GM23338 (cell line): ENCODE measurements at regions not wholly inside any gene's neighbourhood (a gene's known extent, or its start where the extent isn't known, plus 50 kb on each side); places are given as distances from the start of the nearest gene placed in this dataset.

ENCODE experiments used
- ATAC-seq: fragments of 200-7000 bp; cut with Tn5 transposase; 3 replicates; pipeline ENCODE4 v1.9.1; 2020
- DNase-seq: peaks from one replicate; pipeline ENCODE4 v3.0.0-alpha.2; 2015; ENCODE audit warnings: low spot score
- H2AFZ ChIP-seq: fragments of 200-600 bp; sonication (generic); 2 replicates; pipeline ENCODE4 v1.8.0; 2016; ENCODE audit warnings: antibody characterized with exemption, mild to moderate bottlenecking, moderate library complexity
- H3F3A ChIP-seq: fragments of 200-600 bp; sonication (generic); replicated peaks from 2 replicates; pipeline ENCODE4 v1.8.0; 2017; ENCODE audit warnings: antibody characterized with exemption, mixed run types, low read depth
- H3K27ac ChIP-seq: fragments of 200-600 bp; sonication (generic); 2 replicates; pipeline ENCODE4 v1.6.1; 2016; ENCODE audit warnings: low read depth
- H3K27me3 ChIP-seq: fragments of 200-600 bp; sonication (generic); 2 replicates; pipeline ENCODE4 v1.8.0; 2016; ENCODE audit warnings: mild to moderate bottlenecking, mixed run types, moderate library complexity; ENCODE audit not compliant: insufficient read depth
- H3K36me3 ChIP-seq: fragments of 200-600 bp; sonication (generic); 2 replicates; pipeline ENCODE4 v1.8.0; 2016; ENCODE audit warnings: mild to moderate bottlenecking; ENCODE audit not compliant: insufficient read depth
- H3K4me1 ChIP-seq: fragments of 200-600 bp; sonication (generic); 2 replicates; pipeline ENCODE4 v1.8.0; 2016; ENCODE audit warnings: mild to moderate bottlenecking, moderate library complexity; ENCODE audit not compliant: insufficient read depth
- H3K4me2 ChIP-seq: fragments of 200-600 bp; sonication (generic); 2 replicates; pipeline ENCODE4 v1.7.1; 2017; ENCODE audit warnings: mixed run types
- H3K4me3 ChIP-seq: fragments of 200-600 bp; sonication (generic); 2 replicates; pipeline ENCODE4 v1.6.1; 2016; ENCODE audit warnings: mixed run types
- H3K79me2 ChIP-seq: fragments of 200-600 bp; sonication (generic); replicated peaks from 2 replicates; pipeline ENCODE4 v1.8.0; 2017; ENCODE audit warnings: mild to moderate bottlenecking; ENCODE audit not compliant: insufficient read depth
- H3K9me2 ChIP-seq: fragments of 200-600 bp; sonication (generic); 2 replicates; pipeline ENCODE4 v1.8.0; 2017; ENCODE audit not compliant: insufficient read depth
- H4K20me1 ChIP-seq: fragments of 200-600 bp; sonication (generic); replicated peaks from 2 replicates; pipeline ENCODE4 v1.8.0; 2017; ENCODE audit warnings: mild to moderate bottlenecking; ENCODE audit not compliant: insufficient read depth
- H3K27ac Mint-ChIP-seq: 2 replicates; pipeline ENCODE4 v1.8.0; 2020; ENCODE audit warnings: inconsistent platforms, mild to moderate bottlenecking, moderate library complexity, mixed read lengths
- H3K27me3 Mint-ChIP-seq: 3 replicates; pipeline ENCODE4 v1.8.0; 2022; ENCODE audit warnings: low read depth, mild to moderate bottlenecking, moderate library complexity, mixed read lengths, inconsistent platforms; ENCODE audit not compliant: insufficient read depth, poor library complexity
- H3K36me3 Mint-ChIP-seq: 3 replicates; pipeline ENCODE4 v1.8.0; 2021; ENCODE audit warnings: low read depth, mild to moderate bottlenecking, inconsistent platforms, moderate library complexity, mixed read lengths
- H3K4me1 Mint-ChIP-seq: 3 replicates; pipeline ENCODE4 v1.8.0; 2020; ENCODE audit warnings: mild to moderate bottlenecking, inconsistent platforms, mixed read lengths
- H3K4me3 Mint-ChIP-seq: 3 replicates; pipeline ENCODE4 v1.8.0; 2021; ENCODE audit warnings: moderate library complexity, mild to moderate bottlenecking, inconsistent platforms, mixed read lengths
- H3K9me3 Mint-ChIP-seq: 3 replicates; pipeline ENCODE4 v1.8.0; 2020; ENCODE audit warnings: moderate library complexity, mild to moderate bottlenecking, inconsistent platforms, mixed read lengths
- CREB1 ChIP-seq: fragments of 250-450 bp; sonication (Bioruptor Pico); IDR thresholded peaks from 2 replicates; pipeline ENCODE4 v1.5.0; 2020; ENCODE audit warnings: low read depth, mild to moderate bottlenecking, moderate library complexity
- ETS1 ChIP-seq: IDR thresholded peaks from 2 replicates; pipeline ENCODE4 v1.6.1; 2016; ENCODE audit warnings: antibody characterized with exemption
- EZH2 ChIP-seq: fragments of 200-600 bp; sonication (generic); IDR thresholded peaks from one replicate; pipeline ENCODE4 v1.8.0; 2017; ENCODE audit warnings: antibody characterized with exemption, mild to moderate bottlenecking, low read depth; ENCODE audit not compliant: unreplicated experiment
- EZH2phosphoT487 ChIP-seq: fragments of 200-600 bp; sonication (generic); IDR thresholded peaks from one replicate; pipeline ENCODE4 v1.8.1; 2018; ENCODE audit warnings: antibody characterized with exemption; ENCODE audit not compliant: unreplicated experiment
- JUNB ChIP-seq: IDR thresholded peaks from one replicate; pipeline ENCODE4 v1.6.1; 2016; ENCODE audit warnings: antibody characterized with exemption; ENCODE audit not compliant: unreplicated experiment
- NANOG ChIP-seq: IDR thresholded peaks from 2 replicates; pipeline ENCODE4 v1.6.1; 2016; ENCODE audit warnings: antibody characterized with exemption, borderline replicate concordance
- STAT1 ChIP-seq: IDR thresholded peaks from one replicate; pipeline ENCODE4 v1.6.1; 2016; ENCODE audit warnings: antibody characterized with exemption; ENCODE audit not compliant: unreplicated experiment
- ZNF331 ChIP-seq: fragments of 250-450 bp; sonication (Bioruptor Pico); IDR thresholded peaks from 2 replicates; pipeline ENCODE4 v1.5.0; 2020; ENCODE audit warnings: low read depth, mild to moderate bottlenecking, moderate library complexity
- TF ChIP-seq, protein P1 (sequence below), 2 experiments: fragments of 200-600 bp in 1 of 2; sonication (generic) in 1 of 2; conservative IDR thresholded peaks; 2 replicates each; pipeline versions ENCODE4 v1.5.1 to v1.6.1; 2016 to 2017; ENCODE audit warnings: antibody characterized with exemption in 2 of 2, low read depth in 2 of 2, mild to moderate bottlenecking in 2 of 2, moderate library complexity in 1 of 2
- TF ChIP-seq, protein P2 (sequence below): IDR thresholded peaks from one replicate; pipeline ENCODE4 v1.6.1; 2018; ENCODE audit warnings: antibody characterized with exemption; ENCODE audit not compliant: unreplicated experiment

DNA sequence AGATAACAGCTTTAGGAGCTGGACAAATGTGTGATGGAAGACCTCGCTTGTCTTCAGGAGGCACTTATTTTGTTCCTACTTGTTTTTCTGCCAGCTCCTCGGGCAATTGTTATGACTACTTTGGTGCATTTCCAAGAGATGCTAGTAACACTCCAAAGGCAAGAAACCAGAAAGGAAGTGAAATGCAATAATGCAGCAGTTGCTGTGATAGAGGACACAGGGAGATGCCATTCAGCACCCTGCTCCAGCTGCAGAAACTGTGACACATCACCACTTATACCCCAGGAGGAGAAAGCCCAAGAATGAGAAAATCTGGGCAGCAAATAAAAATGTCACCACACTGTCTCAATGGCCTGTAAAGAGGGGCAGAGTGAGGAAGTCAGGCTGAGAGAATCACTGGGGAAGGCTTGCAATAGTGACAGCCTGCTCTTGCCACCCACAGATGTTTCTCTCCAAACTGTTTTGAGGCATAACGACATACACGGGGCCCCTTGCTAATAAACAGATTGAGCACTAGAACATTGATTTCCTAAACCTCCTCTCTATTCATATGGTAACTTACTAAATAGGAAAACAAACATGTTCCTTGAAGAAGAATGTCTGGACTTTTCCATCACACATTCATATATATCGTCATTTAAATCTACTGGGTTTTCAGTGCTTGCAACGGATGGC, 195.5 kb upstream of the PRNP start (continued):
- TF ChIP-seq NANOG (no peak), ZNF331 (CRISPR knock-in tag) (no peak)
- TF ChIP-seq, protein P1, sequence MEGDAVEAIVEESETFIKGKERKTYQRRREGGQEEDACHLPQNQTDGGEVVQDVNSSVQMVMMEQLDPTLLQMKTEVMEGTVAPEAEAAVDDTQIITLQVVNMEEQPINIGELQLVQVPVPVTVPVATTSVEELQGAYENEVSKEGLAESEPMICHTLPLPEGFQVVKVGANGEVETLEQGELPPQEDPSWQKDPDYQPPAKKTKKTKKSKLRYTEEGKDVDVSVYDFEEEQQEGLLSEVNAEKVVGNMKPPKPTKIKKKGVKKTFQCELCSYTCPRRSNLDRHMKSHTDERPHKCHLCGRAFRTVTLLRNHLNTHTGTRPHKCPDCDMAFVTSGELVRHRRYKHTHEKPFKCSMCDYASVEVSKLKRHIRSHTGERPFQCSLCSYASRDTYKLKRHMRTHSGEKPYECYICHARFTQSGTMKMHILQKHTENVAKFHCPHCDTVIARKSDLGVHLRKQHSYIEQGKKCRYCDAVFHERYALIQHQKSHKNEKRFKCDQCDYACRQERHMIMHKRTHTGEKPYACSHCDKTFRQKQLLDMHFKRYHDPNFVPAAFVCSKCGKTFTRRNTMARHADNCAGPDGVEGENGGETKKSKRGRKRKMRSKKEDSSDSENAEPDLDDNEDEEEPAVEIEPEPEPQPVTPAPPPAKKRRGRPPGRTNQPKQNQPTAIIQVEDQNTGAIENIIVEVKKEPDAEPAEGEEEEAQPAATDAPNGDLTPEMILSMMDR (conservative IDR thresholded peaks at IDR 0.05; ENCODE audit: low read depth in 2 of 2) = no peak
- TF ChIP-seq, protein P2, sequence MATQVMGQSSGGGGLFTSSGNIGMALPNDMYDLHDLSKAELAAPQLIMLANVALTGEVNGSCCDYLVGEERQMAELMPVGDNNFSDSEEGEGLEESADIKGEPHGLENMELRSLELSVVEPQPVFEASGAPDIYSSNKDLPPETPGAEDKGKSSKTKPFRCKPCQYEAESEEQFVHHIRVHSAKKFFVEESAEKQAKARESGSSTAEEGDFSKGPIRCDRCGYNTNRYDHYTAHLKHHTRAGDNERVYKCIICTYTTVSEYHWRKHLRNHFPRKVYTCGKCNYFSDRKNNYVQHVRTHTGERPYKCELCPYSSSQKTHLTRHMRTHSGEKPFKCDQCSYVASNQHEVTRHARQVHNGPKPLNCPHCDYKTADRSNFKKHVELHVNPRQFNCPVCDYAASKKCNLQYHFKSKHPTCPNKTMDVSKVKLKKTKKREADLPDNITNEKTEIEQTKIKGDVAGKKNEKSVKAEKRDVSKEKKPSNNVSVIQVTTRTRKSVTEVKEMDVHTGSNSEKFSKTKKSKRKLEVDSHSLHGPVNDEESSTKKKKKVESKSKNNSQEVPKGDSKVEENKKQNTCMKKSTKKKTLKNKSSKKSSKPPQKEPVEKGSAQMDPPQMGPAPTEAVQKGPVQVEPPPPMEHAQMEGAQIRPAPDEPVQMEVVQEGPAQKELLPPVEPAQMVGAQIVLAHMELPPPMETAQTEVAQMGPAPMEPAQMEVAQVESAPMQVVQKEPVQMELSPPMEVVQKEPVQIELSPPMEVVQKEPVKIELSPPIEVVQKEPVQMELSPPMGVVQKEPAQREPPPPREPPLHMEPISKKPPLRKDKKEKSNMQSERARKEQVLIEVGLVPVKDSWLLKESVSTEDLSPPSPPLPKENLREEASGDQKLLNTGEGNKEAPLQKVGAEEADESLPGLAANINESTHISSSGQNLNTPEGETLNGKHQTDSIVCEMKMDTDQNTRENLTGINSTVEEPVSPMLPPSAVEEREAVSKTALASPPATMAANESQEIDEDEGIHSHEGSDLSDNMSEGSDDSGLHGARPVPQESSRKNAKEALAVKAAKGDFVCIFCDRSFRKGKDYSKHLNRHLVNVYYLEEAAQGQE = no peak

DNA sequence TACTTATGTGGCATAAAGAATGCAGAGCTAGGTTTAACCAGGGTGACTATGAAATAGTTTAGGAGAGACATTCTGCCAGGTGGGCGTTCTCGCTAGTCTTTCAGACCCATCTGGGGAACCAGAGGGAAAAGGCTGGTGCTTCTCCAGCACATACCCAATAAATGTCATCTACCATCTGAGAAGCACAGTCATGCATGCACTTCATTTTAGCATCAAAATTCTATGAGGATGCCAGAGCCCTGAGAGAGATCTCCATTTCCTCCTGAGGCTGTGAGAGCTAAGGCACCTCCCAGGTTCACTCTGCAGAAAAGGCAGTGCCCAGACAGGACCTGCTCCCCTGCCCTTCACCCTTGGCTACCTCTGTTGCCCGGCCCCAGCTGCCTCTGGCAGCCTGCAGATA, 196.2 kb upstream of the PRNP start:
- ATAC-seq (no peak), DNase-seq (no peak)
- Histone ChIP-seq H2AFZ (peak overlapping the region; percentile 76; the same call in 1 of the 2 replicates), H4K20me1 (no peaks in the 10 kb centered on the region), H3K4me3 (no peak overlapping the region), H3K27ac (no peak overlapping the region), H3K9me2 (0 out of 2 replicates have a peak, but pooled peaks cover 7% of the 10 kb centered on the region), H3K79me2 (no peaks in the 10 kb centered on the region), H3K4me2 (peak overlapping the region; percentile 57; the same call in 1 of the 2 replicates), H3K4me1 (peaks cover 10% of the 10 kb centered on the region), H3K27me3 (no peaks in the 10 kb centered on the region), H3F3A (no peaks in the 10 kb centered on the region), H3K36me3 (no peaks in the 10 kb centered on the region)
- H3K4me3 Mint-ChIP-seq = no peak overlapping the region
- no peaks in the 10 kb centered on the region for H3K9me3 Mint-ChIP-seq
- TF ChIP-seq EZH2phosphoT487 (no peak), JUNB (no peak), STAT1 (no peak), ETS1 (no peak), CREB1 (CRISPR knock-in tag) (no peak), EZH2 (no peak)
- TF ChIP-seq, protein P1 (conservative IDR thresholded peaks at IDR 0.05; ENCODE audit: low read depth in 2 of 2) = no peak
- TF ChIP-seq, protein P2 = no peak
- H3K4me1 Mint-ChIP-seq = peaks cover 18% of the 10 kb centered on the region
- H3K27me3 Mint-ChIP-seq = no peaks in the 10 kb centered on the region
- H3K36me3 Mint-ChIP-seq = no peaks in the 10 kb centered on the region
- H3K27ac Mint-ChIP-seq = no peak overlapping the region
